B cell (primary cell): ENCODE measurements at regions not wholly inside any gene's neighbourhood (a gene's known extent, or its start where the extent isn't known, plus 50 kb on each side); places are given as distances from the start of the nearest gene placed in this dataset.

Experiments used
- ATAC-seq: fragments of 200-7000 bp; cut with Tn5 transposase; one replicate; pipeline ENCODE4 v1.10.0; 2021; ENCODE audit warnings: low read depth, mild to moderate bottlenecking, moderate number of reproducible peaks, moderate library complexity
- CTCF ChIA-PET: fragments of 350-600 bp; sonication (Branson Sonifier 250); formaldehyde crosslinking; loops from one replicate; lab custom pipeline; 2021; ENCODE audit warnings: antibody characterized with exemption, inconsistent platforms; lab: Charles Lee
- POLR2A ChIA-PET: fragments of 350-600 bp; sonication (Branson Sonifier 250); formaldehyde crosslinking; loops from one replicate; lab custom pipeline; 2021; ENCODE audit warnings: antibody characterized with exemption; lab: Charles Lee
- DNase-seq: peaks from one replicate; pipeline ENCODE4 v3.0.0; 2013
- H2AFZ ChIP-seq: 2 replicates; pipeline ENCODE4 v1.6.1; 2012; ENCODE audit warnings: mild to moderate bottlenecking, low read depth, low read length; ENCODE audit not compliant: insufficient read depth, poor library complexity, severe bottlenecking
- H3K27ac ChIP-seq, 2 donors: 1 replicate in 1 of 2; 2 replicates in 1 of 2; pipeline ENCODE4 v1.5.1; 2012 to 2013; ENCODE audit warnings: low read length in 2 of 2, mild to moderate bottlenecking in 2 of 2, moderate library complexity in 1 of 2
- H3K27me3 ChIP-seq, 4 experiments: fragments of 200-600 bp in 1 of 4; sonication (generic) in 1 of 4; replicated peaks in 1 of 4; 1 replicate in 2 of 4; 2 replicates in 2 of 4; pipeline versions ENCODE4 v1.6.1 to v1.7.0; 2013 to 2016; ENCODE audit warnings: low read length in 3 of 4, mild to moderate bottlenecking in 2 of 4, mixed read lengths in 1 of 4, moderate library complexity in 1 of 4; ENCODE audit not compliant: insufficient read depth in 4 of 4, control insufficient read depth in 3 of 4; ENCODE audit errors: control extremely low read depth in 1 of 4
- H3K36me3 ChIP-seq, 2 experiments: replicated peaks in 1 of 2; 1 replicate in 1 of 2; 2 replicates in 1 of 2; pipeline versions ENCODE4 v1.6.1 to v1.7.1; 2013; ENCODE audit warnings: low read length in 1 of 2; ENCODE audit not compliant: insufficient read depth in 2 of 2, control insufficient read depth in 1 of 2; ENCODE audit errors: control extremely low read depth in 1 of 2, extremely low read depth in 1 of 2
- H3K4me1 ChIP-seq, 2 donors: fragments of 200-600 bp in 1 of 2; sonication (generic) in 1 of 2; 1 replicate in 1 of 2; 2 replicates in 1 of 2; pipeline versions ENCODE4 v1.5.1 to v1.6.1; 2013 to 2017; ENCODE audit warnings: low read length in 2 of 2; ENCODE audit not compliant: control insufficient read depth in 2 of 2, insufficient read depth in 2 of 2
- H3K4me2 ChIP-seq: replicated peaks from 2 replicates; pipeline ENCODE3; 2012; ENCODE audit warnings: mild to moderate bottlenecking, low read depth, low read length; ENCODE audit not compliant: poor library complexity, severe bottlenecking
- H3K4me3 ChIP-seq, 5 experiments: fragments of 200-600 bp in 1 of 5; sonication (generic) in 1 of 5; 1 replicate in 3 of 5; 2 replicates in 2 of 5; pipeline versions ENCODE4 v1.5.1 to v1.7.0; 2011 to 2016; ENCODE audit warnings: low read length in 4 of 5, mild to moderate bottlenecking in 4 of 5, low read depth in 2 of 5, control low read depth in 1 of 5, moderate library complexity in 1 of 5; ENCODE audit not compliant: insufficient read depth in 1 of 5; ENCODE audit errors: control extremely low read depth in 1 of 5, extremely low read depth in 1 of 5
- H3K79me2 ChIP-seq: fragments of 200-600 bp; sonication (generic); one replicate; pipeline ENCODE4 v1.6.0; 2016; ENCODE audit warnings: low read length; ENCODE audit not compliant: control insufficient read depth, insufficient read depth
- H3K9ac ChIP-seq: fragments of 200-600 bp; sonication (generic); 2 replicates; pipeline ENCODE4 v1.6.1; 2017; ENCODE audit warnings: mild to moderate bottlenecking, low read length, moderate library complexity
- H3K9me3 ChIP-seq, 3 donors: one replicate each; pipeline versions ENCODE4 v1.6.1 to v1.7.1; 2013; ENCODE audit warnings: low read length in 2 of 3; ENCODE audit not compliant: control insufficient read depth in 2 of 3, insufficient read depth in 1 of 3; ENCODE audit errors: control extremely low read depth in 1 of 3
- H4K20me1 ChIP-seq: 2 replicates; pipeline ENCODE4 v1.6.0; 2012; ENCODE audit warnings: mild to moderate bottlenecking, low read length; ENCODE audit not compliant: insufficient read depth, control insufficient read depth, poor library complexity, severe bottlenecking
- H3K27ac Mint-ChIP-seq: one replicate; pipeline ENCODE4 v1.8.0; 2021; ENCODE audit warnings: mixed read lengths
- H3K27me3 Mint-ChIP-seq: one replicate; pipeline ENCODE4 v1.8.0; 2021; ENCODE audit warnings: mixed read lengths
- H3K4me1 Mint-ChIP-seq: one replicate; pipeline ENCODE4 v1.8.0; 2021; ENCODE audit warnings: mixed read lengths
- H3K4me3 Mint-ChIP-seq: one replicate; pipeline ENCODE4 v1.8.0; 2021; ENCODE audit warnings: mixed read lengths
- H3K9me3 Mint-ChIP-seq: one replicate; pipeline ENCODE4 v1.8.0; 2022; ENCODE audit warnings: mixed read lengths; ENCODE audit not compliant: insufficient read depth
- EZH2 ChIP-seq: IDR thresholded peaks from 2 replicates; pipeline ENCODE4 v1.6.1; 2012; ENCODE audit warnings: borderline replicate concordance, low read depth, mild to moderate bottlenecking, moderate library complexity, low read length; ENCODE audit not compliant: insufficient read depth, poor library complexity, severe bottlenecking
- WGBS: methylation state at CpG from one replicate; pipeline ENCODE4 v1.1.5; 2013; ENCODE audit warnings: missing lambda C conversion rate; ENCODE audit not compliant: insufficient coverage; 5-methylcytosine and 5-hydroxymethylcytosine counted together
- intact Hi-C: fragments of 100-400 bp; cut with micrococcal nuclease; formaldehyde crosslinking; loops from one replicate; pipeline ENCODE4 v1.10.0; 2022
- TF ChIP-seq, protein P1 (sequence below): fragments of 200-600 bp; IDR thresholded peaks from one replicate; pipeline ENCODE4 v1.8.0; 2022; ENCODE audit warnings: antibody characterized with exemption, mild to moderate bottlenecking

DNA sequence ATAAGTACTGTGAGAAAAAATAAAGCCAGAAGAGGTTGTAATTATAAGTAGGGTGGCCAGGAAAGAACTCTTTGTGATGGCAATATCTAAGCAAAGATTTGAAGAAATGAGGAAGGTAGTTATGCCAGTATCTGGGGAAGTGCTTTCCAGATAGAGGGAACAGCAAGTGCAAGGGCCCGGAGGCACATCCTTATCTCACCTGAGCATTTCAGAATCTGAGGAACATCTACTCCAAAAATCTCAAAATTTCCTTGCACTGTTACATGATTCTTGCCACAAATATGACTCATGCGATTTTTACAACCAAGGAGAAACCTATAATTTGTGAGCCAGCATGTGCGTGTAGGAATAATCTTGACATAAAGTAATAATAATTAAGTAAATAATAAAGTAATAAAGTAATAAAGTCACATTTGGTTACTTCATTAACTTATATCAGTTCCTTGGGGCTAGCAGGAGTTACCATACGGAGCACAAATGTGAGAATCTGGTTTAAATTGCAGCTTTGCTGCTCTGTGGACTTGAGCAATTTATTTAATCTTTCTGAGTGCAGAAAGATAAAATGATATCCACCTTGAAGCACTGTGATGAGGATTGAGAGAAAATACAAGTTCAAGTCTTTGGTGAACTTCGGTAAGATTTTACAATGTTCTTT, 105.1 kb upstream of the SLC34A2 start:
- intact Hi-C loops, result no loop called here
- DNase-seq, result no peak
- no CpG with 5 or more reads among the region's 5 CpGs for WGBS
- Mint-ChIP-seq H3K9me3 (no peaks in the 10 kb centered on the region), H3K4me3 (no peak overlapping the region), H3K27me3 (peaks cover 25% of the 10 kb centered on the region), H3K27ac (no peak overlapping the region), H3K4me1 (peaks cover 4% of the 10 kb centered on the region)
- ChIA-PET POLR2A (no interaction called here), CTCF (no interaction called here)
- H3K9ac ChIP-seq, result no peak overlapping the region
- no peaks in the 10 kb centered on the region for H3K79me2 ChIP-seq
- no peak overlapping the region for H3K4me2 ChIP-seq
- no peak overlapping the region for H3K27ac ChIP-seq
- TF ChIP-seq, protein P1, sequence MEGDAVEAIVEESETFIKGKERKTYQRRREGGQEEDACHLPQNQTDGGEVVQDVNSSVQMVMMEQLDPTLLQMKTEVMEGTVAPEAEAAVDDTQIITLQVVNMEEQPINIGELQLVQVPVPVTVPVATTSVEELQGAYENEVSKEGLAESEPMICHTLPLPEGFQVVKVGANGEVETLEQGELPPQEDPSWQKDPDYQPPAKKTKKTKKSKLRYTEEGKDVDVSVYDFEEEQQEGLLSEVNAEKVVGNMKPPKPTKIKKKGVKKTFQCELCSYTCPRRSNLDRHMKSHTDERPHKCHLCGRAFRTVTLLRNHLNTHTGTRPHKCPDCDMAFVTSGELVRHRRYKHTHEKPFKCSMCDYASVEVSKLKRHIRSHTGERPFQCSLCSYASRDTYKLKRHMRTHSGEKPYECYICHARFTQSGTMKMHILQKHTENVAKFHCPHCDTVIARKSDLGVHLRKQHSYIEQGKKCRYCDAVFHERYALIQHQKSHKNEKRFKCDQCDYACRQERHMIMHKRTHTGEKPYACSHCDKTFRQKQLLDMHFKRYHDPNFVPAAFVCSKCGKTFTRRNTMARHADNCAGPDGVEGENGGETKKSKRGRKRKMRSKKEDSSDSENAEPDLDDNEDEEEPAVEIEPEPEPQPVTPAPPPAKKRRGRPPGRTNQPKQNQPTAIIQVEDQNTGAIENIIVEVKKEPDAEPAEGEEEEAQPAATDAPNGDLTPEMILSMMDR, result no peak
- no peak for TF ChIP-seq EZH2
- no peak for ATAC-seq
- H3K4me1 ChIP-seq, result no peaks in the 10 kb centered on the region
- peaks cover 0 to 6% (median 0%) of the 10 kb centered on the region in 3 donors for H3K9me3 ChIP-seq
- H3K36me3 ChIP-seq, result no peaks in the 10 kb centered on the region
- no peak overlapping the region for H3K4me3 ChIP-seq
- H2AFZ ChIP-seq, result no peak overlapping the region
- H3K27me3 ChIP-seq, result peaks cover 0 to 3% (median 0%) of the 10 kb centered on the region in 4 experiments
- no peaks in the 10 kb centered on the region for H4K20me1 ChIP-seq

DNA sequence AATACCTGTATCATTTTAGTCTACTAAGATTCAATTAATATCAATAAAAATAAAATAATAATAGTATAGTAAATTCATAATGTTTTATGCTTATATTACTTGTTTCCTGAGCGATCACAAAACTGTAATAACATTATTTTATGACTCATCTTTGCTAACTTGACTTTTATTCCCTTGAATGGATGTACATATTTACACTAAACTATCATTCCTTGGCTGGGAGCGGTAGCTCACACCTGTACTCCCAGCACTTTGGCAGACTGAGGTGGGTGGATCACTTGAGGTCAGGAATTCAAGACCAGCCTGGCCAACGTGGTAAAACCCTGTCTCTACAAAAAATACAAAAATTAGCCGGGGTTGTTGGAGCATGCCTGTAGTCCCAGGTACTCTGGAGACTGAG, 104.0 kb upstream of the SLC34A2 start:
- ChIA-PET CTCF (no interaction called here), POLR2A (no interaction called here)
- Histone ChIP-seq H4K20me1 (no peaks in the 10 kb centered on the region), H3K4me2 (no peak overlapping the region), H3K4me3 (no peak overlapping the region), H3K9ac (no peak overlapping the region), H3K4me1 (no peaks in the 10 kb centered on the region), H2AFZ (no peak overlapping the region), H3K27ac (no peak overlapping the region), H3K36me3 (no peaks in the 10 kb centered on the region), H3K27me3 (peaks cover 0 to 3% (median 0%) of the 10 kb centered on the region in 4 experiments), H3K9me3 (peaks cover 0 to 6% (median 0%) of the 10 kb centered on the region in 3 donors), H3K79me2 (no peaks in the 10 kb centered on the region)
- Mint-ChIP-seq H3K27me3 (peaks cover 18% of the 10 kb centered on the region), H3K4me1 (peaks cover 4% of the 10 kb centered on the region), H3K4me3 (no peak overlapping the region), H3K27ac (no peak overlapping the region), H3K9me3 (no peaks in the 10 kb centered on the region)
- TF ChIP-seq, protein P1, result no peak
- no peak for TF ChIP-seq EZH2
- DNase-seq (no peak), ATAC-seq (no peak)
- intact Hi-C loops, result no loop called here
- WGBS, result 50% methylated on average over 1 of the region's 4 CpGs
